ENCODE measurements at regions not wholly inside any gene's neighbourhood (a gene's known extent, or its start where the extent isn't known, plus 50 kb on each side); places are given as distances from the start of the nearest gene placed in this dataset.

GRCh38 chr10:128884496-128885072 lies 582.5 kb upstream of the MGMT start:
- no peak overlapping the region for H3K4me3 ChIP-seq (replicated peaks; ENCODE audit: low read depth, low read length)
- no peak for TF ChIP-seq CTCF (IDR thresholded peaks at IDR 0.05; ENCODE audit: low read depth, low read length, missing control alignments)
- DNase-seq (ENCODE audit: extremely low read depth, low read depth), result no peak

GRCh38 chr10:128885573-128886555 lies 581.2 kb upstream of the MGMT start:
- DNase-seq (ENCODE audit: extremely low read depth, low read depth), result no peak
- no peak for TF ChIP-seq CTCF (IDR thresholded peaks at IDR 0.05; ENCODE audit: low read depth, low read length, missing control alignments)
- no peak overlapping the region for H3K4me3 ChIP-seq (replicated peaks; ENCODE audit: low read depth, low read length)

GRCh38 chr10:128887856-128888255 lies 579.2 kb upstream of the MGMT start:
- no peak for TF ChIP-seq CTCF (IDR thresholded peaks at IDR 0.05; ENCODE audit: low read depth, low read length, missing control alignments)
- no peak overlapping the region for H3K4me3 ChIP-seq (replicated peaks; ENCODE audit: low read depth, low read length)
- DNase-seq (ENCODE audit: extremely low read depth, low read depth), result no peak

- DNase-seq (ENCODE audit: extremely low read depth, low read depth), result no peak
- TF ChIP-seq CTCF (IDR thresholded peaks at IDR 0.05; ENCODE audit: low read depth, low read length, missing control alignments), result no peak
- H3K4me3 ChIP-seq (replicated peaks; ENCODE audit: low read depth, low read length), result no peak overlapping the region
Observed at GRCh38 chr10:128892005-128892404, 575.0 kb upstream of the MGMT start.

- no peak for TF ChIP-seq CTCF (IDR thresholded peaks at IDR 0.05; ENCODE audit: low read depth, low read length, missing control alignments)
- no peak overlapping the region for H3K4me3 ChIP-seq (replicated peaks; ENCODE audit: low read depth, low read length)
- DNase-seq (ENCODE audit: extremely low read depth, low read depth), result no peak
Observed at GRCh38 chr10:128894641-128895040, 572.4 kb upstream of the MGMT start.

- DNase-seq (ENCODE audit: extremely low read depth, low read depth), result no peak
- H3K4me3 ChIP-seq (replicated peaks; ENCODE audit: low read depth, low read length), result no peak overlapping the region
- TF ChIP-seq CTCF (IDR thresholded peaks at IDR 0.05; ENCODE audit: low read depth, low read length, missing control alignments), result no peak
Observed at GRCh38 chr10:128895473-128895872, 571.6 kb upstream of the MGMT start.

Measured in HFF-Myc (cell line).